OCI-LY1 (cell line): ENCODE measurements at regions not wholly inside any gene's neighbourhood (a gene's known extent, or its start where the extent isn't known, plus 50 kb on each side); places are given as distances from the start of the nearest gene placed in this dataset.

ENCODE experiments used
- H2AFZ ChIP-seq: fragments of 200-600 bp; sonication (generic), shearing (Covaris generic); 2 replicates; pipeline ENCODE4 v1.6.0; 2014; ENCODE audit warnings: antibody characterized with exemption, mild to moderate bottlenecking, low read length
- H3F3A ChIP-seq: fragments of 200-600 bp; sonication (generic), shearing (Covaris generic); 2 replicates; pipeline ENCODE4 v1.6.0; 2014; ENCODE audit warnings: mild to moderate bottlenecking, antibody characterized with exemption, low read length, moderate library complexity; ENCODE audit not compliant: insufficient read depth
- H3K27ac ChIP-seq: fragments of 200-600 bp; sonication (generic); 2 replicates; pipeline ENCODE4 v1.5.1; 2014; ENCODE audit warnings: low read length, mixed run types, mild to moderate bottlenecking, low read depth; ENCODE audit not compliant: poor library complexity, severe bottlenecking
- H3K27me3 ChIP-seq: fragments of 200-600 bp; sonication (generic); 2 replicates; pipeline ENCODE4 v1.6.0; 2014; ENCODE audit warnings: antibody characterized with exemption, mild to moderate bottlenecking, low read length, moderate library complexity; ENCODE audit not compliant: insufficient read depth
- H3K36me3 ChIP-seq: fragments of 200-600 bp; sonication (generic); 2 replicates; pipeline ENCODE4 v1.6.1; 2014; ENCODE audit warnings: mild to moderate bottlenecking, antibody characterized with exemption, low read length, moderate library complexity, mixed read lengths; ENCODE audit not compliant: insufficient read depth
- H3K4me1 ChIP-seq: fragments of 200-600 bp; sonication (generic); 2 replicates; pipeline ENCODE4 v1.5.1; 2014; ENCODE audit warnings: mild to moderate bottlenecking, low read length, moderate library complexity; ENCODE audit not compliant: insufficient read depth, severe bottlenecking
- H3K4me2 ChIP-seq: fragments of 200-600 bp; sonication (generic), shearing (Covaris generic); 2 replicates; pipeline ENCODE4 v1.6.1; 2014; ENCODE audit warnings: low read length
- H3K4me3 ChIP-seq: fragments of 200-600 bp; sonication (generic); 2 replicates; pipeline ENCODE4 v1.5.1; 2014; ENCODE audit warnings: low read length, low read depth, mild to moderate bottlenecking, mixed read lengths; ENCODE audit not compliant: poor library complexity, severe bottlenecking
- H3K79me2 ChIP-seq: fragments of 200-600 bp; shearing (Covaris generic); 2 replicates; pipeline ENCODE4 v1.6.1; 2016; ENCODE audit warnings: mixed run types, low read length, mixed read lengths; ENCODE audit not compliant: insufficient read depth
- H3K9ac ChIP-seq: fragments of 200-600 bp; sonication (generic), shearing (Covaris generic); 2 replicates; pipeline ENCODE4 v1.6.1; 2014; ENCODE audit warnings: mild to moderate bottlenecking, low read length, mixed read lengths
- H3K9me2 ChIP-seq: fragments of 200-600 bp; sonication (generic), shearing (Covaris generic); 2 replicates; pipeline ENCODE4 v1.6.1; 2014; ENCODE audit warnings: low read depth, mild to moderate bottlenecking, low read length, mixed read lengths
- H3K9me3 ChIP-seq: fragments of 200-600 bp; shearing (Covaris generic); 2 replicates; pipeline ENCODE4 v1.6.1; 2014; ENCODE audit warnings: low read length, mixed read lengths
- H4K20me1 ChIP-seq: fragments of 200-600 bp; sonication (generic), shearing (Covaris generic); 2 replicates; pipeline ENCODE4 v1.6.0; 2016; ENCODE audit warnings: mild to moderate bottlenecking, low read length; ENCODE audit not compliant: insufficient read depth
- CTCF ChIP-seq: fragments of 200-600 bp; sonication (generic), shearing (Covaris generic); IDR thresholded peaks from 2 replicates; pipeline ENCODE4 v1.5.1; 2017; ENCODE audit warnings: mild to moderate bottlenecking, antibody characterized with exemption, low read length, moderate library complexity, mixed read lengths
- EZH2 ChIP-seq: fragments of 200-600 bp; sonication (generic), shearing (Covaris generic); IDR thresholded peaks from 2 replicates; pipeline ENCODE4 v1.8.0; 2017; ENCODE audit warnings: borderline replicate concordance, mixed run types, mild to moderate bottlenecking, antibody characterized with exemption, low read length, moderate library complexity, mixed read lengths

GRCh38 chr4:144283526-144283925 is 143.0 kb upstream of the GYPA start:
- Histone ChIP-seq H3K79me2 (no peaks in the 10 kb centered on the region), H3K9me2 (no peaks in the 10 kb centered on the region), H4K20me1 (no peaks in the 10 kb centered on the region), H3K9me3 (no peaks in the 10 kb centered on the region), H3K36me3 (no peaks in the 10 kb centered on the region), H3K27me3 (no peaks in the 10 kb centered on the region), H3K9ac (no peak overlapping the region), H2AFZ (no peak overlapping the region), H3F3A (no peaks in the 10 kb centered on the region), H3K27ac (no peak overlapping the region), H3K4me3 (no peak overlapping the region), H3K4me2 (no peak overlapping the region), H3K4me1 (no peaks in the 10 kb centered on the region)
- TF ChIP-seq CTCF = no peak
- no peak for TF ChIP-seq EZH2

GRCh38 chr4:144284026-144284425 is 143.5 kb upstream of the GYPA start:
- Histone ChIP-seq H4K20me1 (no peaks in the 10 kb centered on the region), H3K36me3 (no peaks in the 10 kb centered on the region), H3K4me3 (no peak overlapping the region), H3F3A (no peaks in the 10 kb centered on the region), H3K79me2 (no peaks in the 10 kb centered on the region), H3K27ac (no peak overlapping the region), H3K4me1 (no peaks in the 10 kb centered on the region), H3K27me3 (no peaks in the 10 kb centered on the region), H2AFZ (no peak overlapping the region), H3K9me2 (no peaks in the 10 kb centered on the region), H3K9ac (no peak overlapping the region), H3K9me3 (no peaks in the 10 kb centered on the region), H3K4me2 (no peak overlapping the region)
- TF ChIP-seq CTCF (no peak), EZH2 (no peak)

- Histone ChIP-seq H3F3A (no peaks in the 10 kb centered on the region), H3K9me3 (no peaks in the 10 kb centered on the region), H3K4me3 (no peak overlapping the region), H3K27me3 (no peaks in the 10 kb centered on the region), H4K20me1 (no peaks in the 10 kb centered on the region), H3K36me3 (no peaks in the 10 kb centered on the region), H3K4me2 (no peak overlapping the region), H3K4me1 (no peaks in the 10 kb centered on the region), H3K27ac (no peak overlapping the region), H3K9ac (no peak overlapping the region), H3K79me2 (no peaks in the 10 kb centered on the region), H2AFZ (no peak overlapping the region), H3K9me2 (no peaks in the 10 kb centered on the region)
- no peak for TF ChIP-seq EZH2
- TF ChIP-seq CTCF = no peak
Observed at GRCh38 chr4:144288011-144288903, 147.7 kb upstream of the GYPA start.
